Esophagus squamous epithelium (tissue), 5 donors: ENCODE measurements at regions not wholly inside any gene's neighbourhood (a gene's known extent, or its start where the extent isn't known, plus 50 kb on each side); places are given as distances from the start of the nearest gene placed in this dataset.

Source experiments
- DNase-seq: peaks from one replicate; lab custom pipeline; 2025; lab: John Stamatoyannopoulos, UW
- H3K27ac ChIP-seq, 4 donors: fragments of 200-600 bp; sonication (generic); one replicate each; pipeline ENCODE4 v1.5.1; 2016 to 2019; ENCODE audit warnings: mild to moderate bottlenecking in 1 of 4
- H3K27me3 ChIP-seq, 4 donors: fragments of 200-600 bp; sonication (generic); 1 replicate in 3 of 4; 2 replicates in 1 of 4; pipeline versions ENCODE4 v1.5.1 to v1.6.0; 2017 to 2021; ENCODE audit warnings: antibody characterized with exemption in 1 of 4
- H3K36me3 ChIP-seq, 3 donors: fragments of 200-600 bp; sonication (generic); one replicate each; pipeline ENCODE4 v1.5.1; 2016 to 2019
- H3K4me1 ChIP-seq, 3 donors: fragments of 200-600 bp; sonication (generic); one replicate each; pipeline ENCODE4 v1.5.1; 2017 to 2019
- H3K4me3 ChIP-seq, 4 donors: fragments of 200-600 bp; sonication (generic); 1 replicate in 3 of 4; 2 replicates in 1 of 4; pipeline ENCODE4 v1.5.1; 2016 to 2019; ENCODE audit warnings: mild to moderate bottlenecking in 2 of 4, moderate library complexity in 1 of 4
- H3K9me3 ChIP-seq, 3 donors: fragments of 200-600 bp; sonication (generic); one replicate each; pipeline ENCODE4 v1.5.1; 2016 to 2019
- CTCF ChIP-seq, 6 experiments: fragments of 450-650 bp in 4 of 6; fragments of 200-600 bp in 2 of 6; sonication (generic) in 2 of 6; IDR thresholded peaks; one replicate each; pipeline ENCODE4 v1.5.1; 2016 to 2019; ENCODE audit warnings: antibody characterized with exemption in 6 of 6, mild to moderate bottlenecking in 4 of 6, moderate library complexity in 4 of 6
- POLR2A ChIP-seq, 4 donors: fragments of 450-650 bp; IDR thresholded peaks; one replicate each; pipeline ENCODE4 v1.6.1; 2017; ENCODE audit warnings: antibody characterized with exemption in 4 of 4, mild to moderate bottlenecking in 4 of 4, moderate library complexity in 3 of 4
- WGBS, 2 donors: methylation state at CpG; one replicate each; pipeline ENCODE4 v1.1.5; 2018; 5-methylcytosine and 5-hydroxymethylcytosine counted together
- intact Hi-C: fragments of 100-400 bp; cut with DNase I; formaldehyde crosslinking; loops from one replicate; pipeline ENCODE4 v1.15.0; 2022
- donor health status: DM: yes; HTN: yes; CAD: no.

- H3K9me3 ChIP-seq = peaks cover 0 to 100% (median 91%) of the 10 kb centered on the region in 3 donors
- no peaks in the 10 kb centered on the region for H3K27me3 ChIP-seq
- H3K27ac ChIP-seq = no peak overlapping the region
- no peaks in the 10 kb centered on the region for H3K36me3 ChIP-seq
- intact Hi-C loops = no loop called here
- no peak for TF ChIP-seq POLR2A (IDR thresholded peaks at IDR 0.05)
- no peak for TF ChIP-seq CTCF (IDR thresholded peaks at IDR 0.05)
- 48 to 65% methylated on average over 31 to 33 of the region's 39 CpGs for WGBS, 2 donors
- no peak overlapping the region for H3K4me3 ChIP-seq
- no peaks in the 10 kb centered on the region for H3K4me1 ChIP-seq
- no peak for DNase-seq
These were observed 324.2 kb downstream of the ALG10 start for GRCh38 chr12:34346372-34347034.

- TF ChIP-seq POLR2A (IDR thresholded peaks at IDR 0.05) (no peak), CTCF (IDR thresholded peaks at IDR 0.05) (no peak)
- Histone ChIP-seq H3K9me3 (peaks cover 0 to 100% (median 92%) of the 10 kb centered on the region in 3 donors), H3K27ac (no peak overlapping the region), H3K36me3 (no peaks in the 10 kb centered on the region), H3K4me1 (no peaks in the 10 kb centered on the region), H3K27me3 (no peaks in the 10 kb centered on the region), H3K4me3 (no peak overlapping the region)
- WGBS, 2 donors = 53% methylated on average over 7 to 22 of the region's 23 CpGs
- DNase-seq = no peak
- intact Hi-C loops = no loop called here
These were observed 325.1 kb downstream of the ALG10 start for GRCh38 chr12:34347367-34347766.

GRCh38 chr12:34348064-34348463, 325.8 kb downstream of the ALG10 start:
- Histone ChIP-seq H3K27me3 (no peaks in the 10 kb centered on the region), H3K9me3 (peaks cover 0 to 100% (median 93%) of the 10 kb centered on the region in 3 donors), H3K4me3 (no peak overlapping the region), H3K36me3 (no peaks in the 10 kb centered on the region), H3K4me1 (no peaks in the 10 kb centered on the region), H3K27ac (no peak overlapping the region)
- no peak for DNase-seq
- TF ChIP-seq POLR2A (IDR thresholded peaks at IDR 0.05) (no peak), CTCF (IDR thresholded peaks at IDR 0.05) (no peak)
- WGBS, 2 donors = 62 to 82% methylated on average over 16 to 22 of the region's 23 CpGs
- intact Hi-C loops = no loop called here

- Histone ChIP-seq H3K36me3 (no peaks in the 10 kb centered on the region), H3K27me3 (no peaks in the 10 kb centered on the region), H3K9me3 (peaks cover 0 to 100% (median 93%) of the 10 kb centered on the region in 3 donors), H3K4me1 (no peaks in the 10 kb centered on the region), H3K4me3 (no peak overlapping the region), H3K27ac (no peak overlapping the region)
- intact Hi-C loops = no loop called here
- WGBS, 2 donors = 56 to 62% methylated on average over 27 to 43 of the region's 50 CpGs
- DNase-seq = no peak
- TF ChIP-seq CTCF (IDR thresholded peaks at IDR 0.05) = no peak
- TF ChIP-seq POLR2A (IDR thresholded peaks at IDR 0.05) = no peak
These were observed 326.8 kb downstream of the ALG10 start for GRCh38 chr12:34348836-34349672.

GRCh38 chr12:34349673-34349961, 327.3 kb downstream of the ALG10 start:
- Histone ChIP-seq H3K27ac (no peak overlapping the region), H3K4me3 (no peak overlapping the region), H3K36me3 (no peaks in the 10 kb centered on the region), H3K4me1 (no peaks in the 10 kb centered on the region), H3K27me3 (peaks cover 0 to 5% (median 0%) of the 10 kb centered on the region in 4 donors), H3K9me3 (peaks cover 0 to 100% (median 93%) of the 10 kb centered on the region in 3 donors)
- intact Hi-C loops = no loop called here
- WGBS, 2 donors = 53 to 65% methylated on average over 6 to 8 of the region's 16 CpGs
- TF ChIP-seq POLR2A (IDR thresholded peaks at IDR 0.05) (no peak), CTCF (IDR thresholded peaks at IDR 0.05) (no peak)
- DNase-seq = no peak
